Caki2 (cell line): ENCODE measurements at regions not wholly inside any gene's neighbourhood (a gene's known extent, or its start where the extent isn't known, plus 50 kb on each side); places are given as distances from the start of the nearest gene placed in this dataset.

Source experiments
- DNase-seq: peaks from one replicate; pipeline ENCODE4 v3.0.0-alpha.2; 2015; ENCODE audit warnings: low read depth
- in situ Hi-C: cut with HindIII; loops from 2 replicates; pipeline ENCODE4 v1.10.0; 2016; ENCODE audit warnings: low sequenced_read_pairs, low pct_unique_long_range_greater_than_20kb, mixed read lengths

DNA sequence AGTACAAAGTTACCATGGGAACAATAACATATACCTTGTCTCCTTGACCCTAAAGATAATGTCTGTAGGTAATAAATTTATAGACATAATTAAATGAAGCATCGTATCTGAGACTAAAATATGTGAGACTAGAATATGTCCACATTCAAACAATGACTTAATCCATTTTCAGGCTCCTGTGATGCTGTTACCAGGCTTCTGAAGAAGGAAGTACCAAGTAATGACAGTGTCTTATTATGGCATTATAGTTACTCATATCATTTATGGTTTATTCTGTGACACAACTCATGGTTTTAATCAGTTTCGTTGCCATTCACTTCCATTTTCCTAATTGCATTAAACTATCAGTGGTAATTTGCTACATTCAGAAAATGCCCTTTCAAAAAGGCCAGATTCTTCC lies 100.6 kb upstream of the GPM6B start:
- in situ Hi-C loops = no loop called here
- no peak for DNase-seq

DNA sequence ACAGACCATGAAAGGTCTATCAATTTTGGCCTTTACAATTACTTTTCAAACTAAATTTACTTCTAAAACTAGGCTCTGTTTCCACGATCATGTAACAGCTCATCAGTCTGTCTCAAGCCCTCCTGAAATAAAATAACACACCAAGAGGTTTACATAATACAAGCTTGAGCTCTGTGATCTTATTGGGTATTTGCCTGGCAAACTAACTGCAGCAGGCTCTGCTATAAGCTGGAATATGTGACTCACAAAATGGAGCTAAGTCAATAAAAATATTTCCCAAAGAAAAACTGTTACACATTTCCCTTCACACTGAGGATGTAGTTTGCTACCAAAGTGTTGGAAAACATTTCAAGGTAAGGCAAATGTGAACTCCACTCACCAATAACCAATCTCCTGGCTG lies 94.7 kb upstream of the GPM6B start:
- in situ Hi-C loops = no loop called here
- no peak for DNase-seq

DNA sequence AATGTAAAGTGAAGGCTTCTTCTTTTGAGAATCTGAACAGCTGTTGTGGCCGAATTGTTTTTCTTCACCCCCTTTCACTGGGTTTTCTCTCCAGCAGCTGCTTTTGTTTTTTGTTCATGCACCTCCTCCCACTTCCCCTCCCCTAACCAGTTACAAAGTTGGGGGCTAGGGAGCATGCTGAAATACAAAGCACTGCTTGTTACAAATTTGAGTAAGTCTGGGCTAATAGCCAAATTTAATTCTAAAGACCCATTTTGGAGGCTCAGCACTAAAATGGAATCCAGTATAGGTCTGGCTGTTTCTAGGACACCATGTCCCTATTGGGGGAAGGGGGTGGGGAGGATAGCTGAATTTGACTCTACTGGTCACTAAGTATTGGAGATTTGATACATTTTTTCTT lies 89.2 kb upstream of the GPM6B start:
- in situ Hi-C loops = no loop called here
- no peak for DNase-seq

DNA sequence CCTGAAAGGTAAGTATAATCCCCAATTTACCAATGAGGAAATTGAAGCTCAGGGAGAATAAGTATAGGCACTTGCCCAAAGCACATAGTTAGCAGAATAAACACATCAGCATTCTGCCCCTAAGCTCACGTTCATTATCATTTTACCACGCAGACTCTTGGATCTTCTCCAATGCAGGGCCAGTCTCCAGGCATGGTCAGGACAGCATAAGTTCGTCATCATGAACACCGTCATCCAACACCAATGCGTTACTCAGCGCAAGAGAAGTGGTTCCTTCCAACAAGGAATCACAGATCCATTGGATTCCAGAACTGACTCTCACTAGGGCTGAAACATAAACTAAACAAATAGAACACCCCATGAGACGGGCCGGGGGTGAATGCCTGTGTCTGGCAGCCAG lies 86.5 kb upstream of the GPM6B start:
- no peak for DNase-seq
- in situ Hi-C loops = no loop called here

DNA sequence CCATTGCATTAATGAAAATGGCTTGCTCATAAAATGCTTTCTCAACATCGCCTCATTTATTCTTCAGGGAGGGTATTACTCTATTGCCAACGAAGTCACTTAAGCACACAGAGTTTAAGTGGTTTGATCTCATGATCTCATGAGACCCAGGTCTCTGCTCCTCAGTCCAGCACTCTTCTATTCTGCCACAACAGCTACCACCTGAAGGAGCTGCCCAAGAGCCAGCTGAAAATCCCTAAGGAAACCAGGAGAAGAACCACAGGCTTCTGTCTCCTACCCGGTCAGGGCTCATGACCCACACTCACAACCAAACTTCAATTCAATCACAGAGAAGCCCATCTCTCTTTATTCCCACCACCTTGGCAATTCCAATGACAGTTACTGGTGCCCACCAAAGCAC lies 85.5 kb upstream of the GPM6B start:
- DNase-seq = no peak
- in situ Hi-C loops = no loop called here

DNA sequence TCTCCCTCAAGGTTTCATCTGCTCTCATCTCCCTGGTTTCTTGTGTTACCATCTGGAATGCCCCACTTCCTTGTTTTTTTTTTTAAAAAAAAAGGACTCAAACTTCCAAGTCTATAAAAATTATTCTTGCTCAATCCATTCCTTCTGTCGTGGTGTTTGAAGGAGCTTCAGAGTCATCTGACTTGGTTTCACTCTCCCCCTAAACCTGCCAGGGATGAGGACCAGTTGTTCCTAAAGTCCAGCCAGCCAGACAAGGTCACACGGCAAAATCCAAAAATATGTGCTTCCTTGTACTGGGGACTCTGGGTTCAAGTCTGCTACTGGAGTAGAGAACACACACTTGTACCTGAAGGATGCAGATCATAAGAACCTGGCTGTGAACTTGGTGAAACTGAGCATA lies 84.5 kb upstream of the GPM6B start:
- no peak for DNase-seq
- in situ Hi-C loops = no loop called here

DNA sequence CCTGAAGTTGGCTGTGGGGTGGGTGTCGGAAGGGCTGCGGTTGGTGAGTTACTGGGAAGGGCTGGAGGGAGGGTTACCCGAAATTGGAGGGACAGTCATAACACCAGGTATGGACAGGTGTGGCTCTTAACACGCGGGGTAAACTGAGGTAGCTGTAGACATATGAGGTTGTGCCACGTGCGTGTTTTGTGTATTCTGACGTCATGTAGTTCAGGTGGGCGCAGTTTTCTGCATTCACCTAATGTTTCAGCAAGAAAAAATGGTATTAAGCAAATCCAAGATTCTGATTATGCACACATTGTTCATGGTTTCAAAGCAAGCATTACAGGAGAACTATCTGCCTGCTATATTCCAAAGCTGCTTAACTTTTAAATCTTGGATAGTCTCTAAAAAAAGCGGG lies 83.5 kb upstream of the GPM6B start:
- no peak for DNase-seq
- in situ Hi-C loops = no loop called here

DNA sequence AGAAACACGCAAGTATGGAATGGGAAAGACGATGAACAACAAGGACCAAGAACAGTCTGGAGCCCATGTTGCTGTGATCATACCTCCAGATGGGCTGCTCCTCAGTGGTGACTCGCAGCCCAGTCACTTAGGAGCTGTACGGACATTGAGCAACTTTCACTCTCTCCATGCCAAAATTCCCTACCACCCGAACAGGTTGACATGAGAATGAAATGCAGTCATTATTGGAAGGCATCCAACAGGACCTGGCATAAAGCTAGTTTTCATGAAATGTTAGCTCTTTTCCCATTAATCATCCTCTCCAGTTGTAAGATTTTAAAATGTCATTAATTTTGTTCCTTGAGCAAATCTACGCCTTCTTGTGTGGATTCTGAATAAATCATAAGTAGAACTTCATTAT lies 82.7 kb upstream of the GPM6B start:
- peak; percentile 9 for DNase-seq
- in situ Hi-C loops = no loop called here

DNA sequence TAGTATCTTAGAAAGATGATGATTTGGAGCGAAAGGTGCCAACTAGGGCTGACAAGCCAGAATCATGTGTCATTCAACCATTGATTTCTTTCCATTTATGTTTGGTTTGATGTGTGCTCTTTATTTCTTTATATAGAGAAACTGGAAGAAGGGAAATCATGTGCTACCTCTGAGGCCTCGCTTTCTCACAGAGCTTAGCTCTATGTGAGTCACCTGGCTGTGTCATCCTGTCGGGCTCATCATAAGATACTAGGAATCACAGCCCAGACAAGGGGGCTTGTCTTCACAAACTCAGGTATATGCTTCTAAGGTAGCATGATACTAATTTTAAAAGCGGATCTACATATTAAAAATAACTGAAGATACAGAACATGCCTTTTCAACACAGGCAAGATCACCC lies 81.7 kb upstream of the GPM6B start:
- no peak for DNase-seq
- in situ Hi-C loops = no loop called here

DNA sequence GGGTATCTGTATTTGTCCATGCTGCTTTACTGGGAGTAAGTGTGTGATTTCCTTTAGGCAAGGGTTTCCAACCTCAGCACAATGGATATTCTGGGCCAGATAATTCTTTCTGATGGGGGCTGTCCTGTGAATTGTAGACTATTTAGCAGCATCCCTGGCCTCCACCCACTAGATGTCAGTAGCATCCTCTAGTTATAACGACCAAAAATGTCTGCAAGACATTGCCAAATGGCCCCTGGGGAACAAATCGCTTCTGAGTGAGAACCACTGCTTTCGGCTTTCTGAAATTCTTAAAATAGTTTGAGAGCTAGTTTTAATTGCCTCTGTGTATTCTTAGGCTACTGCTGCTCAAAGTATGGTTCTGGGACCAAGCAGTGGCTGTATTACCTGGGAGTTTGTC lies 81.2 kb upstream of the GPM6B start:
- DNase-seq = no peak

DNA sequence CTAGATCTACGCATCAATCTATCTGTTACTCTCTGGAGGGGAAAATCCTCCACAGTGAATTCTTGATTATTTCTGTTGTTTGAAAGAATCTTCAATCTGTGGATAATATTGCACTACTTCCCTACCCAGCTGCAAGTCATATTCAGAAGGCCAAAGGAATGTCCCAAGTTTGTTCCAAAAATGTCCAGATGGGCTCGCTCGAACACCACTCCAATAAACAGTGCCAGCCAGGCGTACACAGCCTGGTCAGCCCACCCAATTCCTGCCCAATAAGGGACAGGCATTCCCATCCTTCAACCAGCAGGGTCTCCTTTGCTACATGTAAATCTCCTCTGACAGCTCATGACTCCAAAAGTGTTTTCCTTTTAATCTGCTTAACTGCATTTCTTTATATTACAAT lies 80.7 kb upstream of the GPM6B start:
- in situ Hi-C loops = no loop called here
- no peak for DNase-seq

More for the DNA sequence above, 81.2 kb upstream of the GPM6B start:
- in situ Hi-C loops = no loop called here

DNA sequence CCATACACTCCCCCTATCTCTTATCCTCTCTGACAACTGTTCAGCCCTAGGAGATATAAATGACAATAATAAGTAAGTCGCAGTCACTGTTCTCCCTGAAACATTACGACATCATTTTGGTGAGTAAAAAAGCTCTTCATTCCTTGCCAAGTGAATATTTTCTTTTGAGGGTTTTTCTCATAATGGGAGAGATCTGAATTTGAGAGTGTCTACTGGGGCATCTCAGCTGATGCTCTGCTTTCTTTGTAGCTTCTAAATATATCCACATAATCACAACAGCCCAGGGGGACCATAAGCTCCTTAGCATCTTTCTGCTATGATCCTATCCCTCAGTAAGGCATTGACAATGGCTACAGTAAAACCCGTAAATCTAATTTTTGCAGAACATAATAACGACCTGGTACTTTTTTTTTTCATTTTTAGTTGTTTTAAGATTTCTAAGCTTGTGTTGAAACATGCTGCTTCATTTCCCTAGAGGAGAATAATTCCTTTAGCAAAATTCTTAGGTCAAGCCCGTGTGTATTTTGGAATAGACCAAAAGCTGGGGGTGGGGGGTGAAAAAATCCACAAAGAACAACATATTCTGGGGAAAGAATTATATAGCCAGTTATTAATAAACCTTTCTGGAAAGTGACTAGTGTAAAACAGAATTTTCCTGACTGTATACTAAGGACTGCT lies 78.1 kb upstream of the GPM6B start:
- no peak for DNase-seq
- in situ Hi-C loops = no loop called here

DNA sequence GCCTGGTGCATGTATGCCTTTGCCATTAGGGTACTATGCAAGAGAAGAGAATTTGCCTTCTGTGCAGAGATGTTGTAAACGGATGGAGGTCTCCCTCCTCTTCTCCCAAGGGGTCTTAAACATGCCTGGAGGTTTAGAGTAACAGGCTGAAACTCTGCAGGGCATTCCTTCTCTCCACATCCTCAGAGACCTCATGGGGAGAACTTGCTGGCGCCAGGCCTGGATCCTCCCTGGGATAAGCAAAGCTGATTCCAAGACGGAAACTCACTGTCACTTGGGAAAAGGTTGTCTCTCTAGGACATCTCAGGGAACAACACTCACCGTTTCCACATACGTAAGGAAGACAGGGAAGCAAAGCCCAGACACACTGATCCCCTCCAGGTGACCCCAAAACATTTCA lies 76.9 kb upstream of the GPM6B start:
- in situ Hi-C loops = no loop called here

DNA sequence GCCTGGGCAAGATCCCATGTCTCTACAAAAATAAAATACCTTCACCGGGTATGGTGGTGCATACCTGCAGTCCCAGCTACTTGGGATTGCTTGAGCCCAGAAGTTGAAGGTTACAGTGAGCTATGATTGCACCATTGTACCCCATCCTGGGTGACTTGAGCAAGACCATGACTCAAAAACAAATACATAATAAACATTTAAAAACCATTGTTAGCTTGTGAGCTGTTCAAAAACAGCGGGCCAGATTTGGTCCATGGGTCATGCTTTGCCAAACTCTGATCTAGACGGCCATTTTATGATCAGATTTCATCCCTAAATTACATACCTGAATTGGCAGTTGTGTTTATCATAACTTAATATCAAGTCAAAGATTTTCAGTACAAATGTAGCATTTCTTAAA lies 76.0 kb upstream of the GPM6B start:
- in situ Hi-C loops = no loop called here
- no peak for DNase-seq

More for the DNA sequence above, 76.9 kb upstream of the GPM6B start:
- DNase-seq = no peak

DNA sequence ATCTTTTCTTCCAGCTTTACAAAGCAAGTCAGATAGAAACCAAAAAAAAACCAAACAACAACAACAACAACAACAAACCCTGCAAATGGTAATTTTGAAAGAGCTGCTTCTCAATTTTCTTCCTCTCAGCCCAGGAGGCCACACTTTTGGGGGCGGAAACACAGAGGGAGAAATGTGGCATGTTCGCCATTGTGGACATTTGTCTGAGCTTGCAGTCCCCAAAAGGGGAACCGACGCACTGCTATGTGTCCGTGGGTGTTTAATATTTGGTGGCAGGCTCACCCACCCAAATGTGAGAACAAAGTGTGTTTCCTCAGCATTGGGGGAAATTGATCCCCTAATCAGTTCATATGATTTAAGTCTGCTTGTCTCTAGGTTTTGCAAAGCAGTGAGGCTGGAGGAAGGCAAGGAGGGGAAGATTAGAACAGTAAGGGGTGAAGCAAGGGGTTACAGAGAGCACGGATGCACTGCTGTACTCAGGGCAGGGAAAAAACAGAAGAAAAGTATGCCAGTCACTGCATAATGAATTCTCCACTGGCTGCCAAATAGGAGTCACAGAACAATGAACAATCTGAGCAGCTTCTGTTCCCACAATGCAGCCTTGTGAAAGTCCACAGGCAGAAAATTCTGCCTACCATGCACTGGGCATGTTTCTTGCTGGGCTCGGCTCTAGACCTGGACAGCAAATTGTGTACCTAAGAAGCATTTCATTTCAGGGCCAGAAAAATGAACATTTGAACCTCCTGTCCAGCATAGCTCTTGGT lies 74.7 kb upstream of the GPM6B start:
- DNase-seq = no peak
- in situ Hi-C loops = no loop called here

DNA sequence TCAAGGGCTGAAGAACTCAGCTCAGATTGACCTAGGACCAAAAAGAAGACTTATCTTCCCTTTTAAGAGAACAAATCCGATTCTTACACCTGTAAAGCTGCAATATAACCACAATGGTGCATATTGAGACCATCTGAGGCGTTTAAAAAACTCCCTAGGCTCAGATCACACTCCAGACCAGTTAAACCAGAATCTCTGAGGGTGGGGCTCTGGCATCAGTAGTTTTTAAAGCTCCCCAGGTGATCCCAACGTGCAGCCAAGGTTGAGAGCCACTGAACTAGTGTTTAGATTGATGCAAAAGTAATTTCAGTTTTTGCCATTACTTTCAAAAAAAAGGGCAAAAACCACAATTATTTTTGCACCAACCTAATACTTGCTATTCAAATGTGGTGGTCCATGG lies 73.9 kb upstream of the GPM6B start:
- no peak for DNase-seq

DNA sequence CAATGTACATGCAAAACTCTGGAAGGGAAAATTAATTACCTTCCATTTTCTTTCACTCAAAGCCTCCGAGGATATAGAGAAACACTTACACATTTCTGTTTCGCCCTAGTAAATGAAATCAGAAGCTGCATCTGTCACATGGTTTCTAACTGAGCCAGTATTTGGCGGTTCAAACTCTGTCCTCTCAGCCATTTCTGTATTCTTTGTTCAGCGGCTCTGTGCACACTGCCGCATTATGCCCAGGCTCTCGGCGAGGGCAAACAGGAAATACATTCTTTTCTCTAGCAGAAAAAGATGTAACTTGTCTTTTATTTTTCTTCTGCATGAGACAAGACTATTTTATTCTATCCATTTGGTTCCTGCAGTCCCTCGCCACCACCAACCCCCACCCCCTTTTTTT lies 71.4 kb upstream of the GPM6B start:
- DNase-seq = no peak
- in situ Hi-C loops = no loop called here

More for the DNA sequence above, 73.9 kb upstream of the GPM6B start:
- in situ Hi-C loops = no loop called here

DNA sequence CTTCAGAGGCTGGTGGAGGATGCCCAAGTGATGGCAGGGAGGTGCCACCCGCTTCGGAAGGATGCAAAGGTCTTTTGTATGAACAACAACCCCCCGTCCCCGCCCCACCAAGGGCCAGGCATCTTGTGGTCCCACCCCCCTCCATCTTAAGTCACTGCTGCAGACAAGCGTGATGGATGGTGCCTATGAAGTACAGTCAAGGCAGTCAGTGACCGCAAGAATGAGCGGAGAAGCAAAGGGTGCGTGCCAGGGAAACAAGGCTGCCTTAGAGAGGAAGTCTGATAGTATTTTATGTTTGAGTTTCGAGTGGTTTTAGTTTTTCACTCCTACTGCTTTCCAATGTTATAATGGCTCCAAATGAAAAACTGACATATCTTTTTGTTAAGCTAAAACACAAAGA lies 68.7 kb upstream of the GPM6B start:
- DNase-seq = no peak
- in situ Hi-C loops = no loop called here

DNA sequence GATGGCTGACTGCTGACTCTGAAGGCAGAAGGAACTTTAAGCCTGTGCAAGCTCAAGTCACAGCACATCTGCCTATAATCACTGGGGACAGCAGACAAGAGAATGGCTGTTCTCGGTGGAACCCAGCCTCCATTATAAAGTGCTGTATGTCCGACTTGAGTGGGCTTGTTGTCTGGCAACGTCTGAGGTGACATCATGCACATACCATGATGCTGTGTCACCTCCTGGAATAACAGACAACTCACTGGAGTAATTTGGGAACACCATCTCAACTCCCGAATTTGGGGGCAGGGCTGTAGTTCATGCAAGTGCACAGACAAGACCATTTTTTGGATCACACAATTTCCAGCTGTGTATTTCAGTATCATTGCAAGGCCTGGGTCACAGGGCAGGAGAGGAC lies 59.8 kb upstream of the GPM6B start:
- no peak for DNase-seq
- in situ Hi-C loops = no loop called here

DNA sequence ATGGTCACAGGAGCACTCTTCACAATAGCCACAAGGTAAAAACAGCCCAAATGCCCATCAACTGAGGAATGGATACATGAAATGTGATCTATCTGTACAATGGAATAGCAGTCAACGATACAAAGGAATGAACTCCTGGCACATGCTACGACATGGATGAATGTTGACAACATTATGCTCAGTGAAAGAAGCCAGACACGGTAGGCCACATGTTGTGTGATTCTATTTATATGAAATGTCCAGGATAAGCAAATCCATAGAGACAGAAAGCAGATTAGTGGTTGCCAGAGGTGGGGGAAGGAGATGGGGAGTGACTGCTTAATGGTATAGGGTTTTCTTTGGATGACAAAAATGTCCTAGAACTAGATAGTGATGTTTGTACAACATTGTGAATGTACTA lies 58.7 kb upstream of the GPM6B start:
- DNase-seq = no peak
- in situ Hi-C loops = no loop called here
